Keratinocyte (primary cell): ENCODE measurements at regions not wholly inside any gene's neighbourhood (a gene's known extent, or its start where the extent isn't known, plus 50 kb on each side); places are given as distances from the start of the nearest gene placed in this dataset.

Experiments
- DNase-seq: peaks from one replicate; pipeline ENCODE4 v3.0.0-alpha.2; 2011; ENCODE audit warnings: low read depth, missing footprints, low spot score
- FAIRE-seq: peaks from 2 replicates; lab custom pipeline; 2011; peaks lifted over from hg19 to GRCh38; lab: Jason Lieb, UNC
- H2AFZ ChIP-seq: 2 replicates; pipeline ENCODE4 v1.6.0; 2012; ENCODE audit warnings: low read length, control low read depth, inconsistent platforms; ENCODE audit not compliant: control insufficient read depth
- H3K27ac ChIP-seq: 2 replicates; pipeline ENCODE4 v1.5.1; 2011; ENCODE audit warnings: low read length; ENCODE audit not compliant: control insufficient read depth, insufficient read depth
- H3K27me3 ChIP-seq: 3 replicates; pipeline ENCODE4 v1.6.0; 2011; ENCODE audit warnings: low read length; ENCODE audit not compliant: control insufficient read depth, insufficient read depth; ENCODE audit errors: extremely low read depth
- H3K36me3 ChIP-seq, 2 experiments: 2 replicates in 1 of 2; 3 replicates in 1 of 2; pipeline ENCODE4 v1.5.1; 2011; ENCODE audit warnings: low read length in 2 of 2, mild to moderate bottlenecking in 1 of 2; ENCODE audit not compliant: control insufficient read depth in 2 of 2, insufficient read depth in 2 of 2; ENCODE audit errors: extremely low read depth in 1 of 2
- H3K4me1 ChIP-seq: 3 replicates; pipeline ENCODE4 v1.5.1; 2011; ENCODE audit warnings: low read length; ENCODE audit not compliant: control insufficient read depth, insufficient read depth; ENCODE audit errors: extremely low read depth
- H3K4me2 ChIP-seq: 3 replicates; pipeline ENCODE4 v1.6.0; 2011; ENCODE audit warnings: low read depth, low read length; ENCODE audit not compliant: control insufficient read depth, insufficient read depth; ENCODE audit errors: extremely low read depth
- H3K4me3 ChIP-seq, 3 experiments: fragments of 200-600 bp in 1 of 3; sonication (generic) in 1 of 3; 2 replicates in 2 of 3; 3 replicates in 1 of 3; pipeline ENCODE4 v1.5.1; 2011 to 2016; ENCODE audit warnings: low read length in 3 of 3, mild to moderate bottlenecking in 3 of 3, control low read depth in 2 of 3, inconsistent platforms in 1 of 3, low read depth in 1 of 3, mixed read lengths in 1 of 3, mixed run types in 1 of 3, moderate library complexity in 1 of 3; ENCODE audit not compliant: control insufficient read depth in 2 of 3, insufficient read depth in 2 of 3; ENCODE audit errors: extremely low read depth in 1 of 3
- H3K79me2 ChIP-seq: 2 replicates; pipeline ENCODE4 v1.6.0; 2012; ENCODE audit warnings: low read length; ENCODE audit not compliant: control insufficient read depth, insufficient read depth
- H3K9ac ChIP-seq: 3 replicates; pipeline ENCODE4 v1.6.0; 2011; ENCODE audit warnings: low read length; ENCODE audit not compliant: control insufficient read depth, insufficient read depth; ENCODE audit errors: extremely low read depth
- H3K9me1 ChIP-seq: 3 replicates; pipeline ENCODE4 v1.6.0; 2011; ENCODE audit warnings: low read length; ENCODE audit not compliant: control insufficient read depth, insufficient read depth; ENCODE audit errors: extremely low read depth
- H3K9me3 ChIP-seq: 2 replicates; pipeline ENCODE4 v1.5.1; 2012; ENCODE audit warnings: low read depth, low read length; ENCODE audit not compliant: control insufficient read depth
- H4K20me1 ChIP-seq: 3 replicates; pipeline ENCODE4 v1.6.0; 2011; ENCODE audit warnings: low read length; ENCODE audit not compliant: control insufficient read depth, insufficient read depth; ENCODE audit errors: extremely low read depth
- CTCF ChIP-seq, 3 experiments: IDR thresholded peaks in 1 of 3; conservative IDR thresholded peaks in 1 of 3; optimal IDR thresholded peaks in 1 of 3; 2 replicates in 2 of 3; 3 replicates in 1 of 3; pipeline versions ENCODE3 to v1.5.1; 2011; ENCODE audit warnings: low read length in 3 of 3, mild to moderate bottlenecking in 3 of 3, moderate library complexity in 2 of 3, control low read depth in 1 of 3, inconsistent platforms in 1 of 3; ENCODE audit not compliant: insufficient read depth in 2 of 3; ENCODE audit errors: extremely low read depth in 1 of 3
- EZH2 ChIP-seq: IDR thresholded peaks from one replicate; pipeline ENCODE4 v1.6.1; 2012; ENCODE audit warnings: inconsistent platforms, mild to moderate bottlenecking, low read length, moderate library complexity
- dilution Hi-C: fragments of 300-500 bp; cut with MboI; formaldehyde crosslinking; loops from one replicate; pipeline ENCODE4 v1.7.0; 2020; ENCODE audit warnings: low sequenced_read_pairs; ENCODE audit not compliant: extremely low pct_ligation_motif_present

GRCh38 chr2:153567367-153567766 lies 88.8 kb upstream of the RPRM start:
- Histone ChIP-seq H3K9ac (no peak overlapping the region), H3K9me3 (no peaks in the 10 kb centered on the region), H3K9me1 (no peaks in the 10 kb centered on the region), H2AFZ (no peak overlapping the region), H3K36me3 (no peaks in the 10 kb centered on the region), H3K27me3 (no peaks in the 10 kb centered on the region), H3K27ac (no peak overlapping the region), H3K4me1 (no peaks in the 10 kb centered on the region), H4K20me1 (no peaks in the 10 kb centered on the region), H3K4me2 (no peak overlapping the region), H3K79me2 (no peaks in the 10 kb centered on the region), H3K4me3 (no peak overlapping the region)
- FAIRE-seq = no peak
- dilution Hi-C loops = no loop called here
- no peak for DNase-seq
- TF ChIP-seq EZH2 = no peak
- no peak for TF ChIP-seq CTCF (optimal IDR thresholded peaks at IDR 0.05 in 1 of 3, IDR thresholded peaks at IDR 0.05 in 1 of 3, conservative IDR thresholded peaks at IDR 0.05 in 1 of 3; ENCODE audit: extremely low read depth in 1 of 3, insufficient read depth in 2 of 3, low read length in 3 of 3)

GRCh38 chr2:153568105-153568504 lies 89.5 kb upstream of the RPRM start:
- TF ChIP-seq CTCF (optimal IDR thresholded peaks at IDR 0.05 in 1 of 3, IDR thresholded peaks at IDR 0.05 in 1 of 3, conservative IDR thresholded peaks at IDR 0.05 in 1 of 3; ENCODE audit: extremely low read depth in 1 of 3, insufficient read depth in 2 of 3, low read length in 3 of 3) (no peak), EZH2 (no peak)
- H3K36me3 ChIP-seq = no peaks in the 10 kb centered on the region
- no peak overlapping the region for H3K4me2 ChIP-seq
- no peaks in the 10 kb centered on the region for H3K79me2 ChIP-seq
- no peak overlapping the region for H3K4me3 ChIP-seq
- H2AFZ ChIP-seq = no peak overlapping the region
- H3K9ac ChIP-seq = no peak overlapping the region
- dilution Hi-C loops = no loop called here
- H3K9me1 ChIP-seq = no peaks in the 10 kb centered on the region
- no peaks in the 10 kb centered on the region for H4K20me1 ChIP-seq
- H3K27me3 ChIP-seq = no peaks in the 10 kb centered on the region
- no peaks in the 10 kb centered on the region for H3K9me3 ChIP-seq
- no peak overlapping the region for H3K27ac ChIP-seq
- no peaks in the 10 kb centered on the region for H3K4me1 ChIP-seq
- FAIRE-seq (no peak), DNase-seq (no peak)
